OCI-LY1 (cell line): ENCODE measurements at regions not wholly inside any gene's neighbourhood (a gene's known extent, or its start where the extent isn't known, plus 50 kb on each side); places are given as distances from the start of the nearest gene placed in this dataset.

Experiments used
- H2AFZ ChIP-seq: fragments of 200-600 bp; sonication (generic), shearing (Covaris generic); 2 replicates; pipeline ENCODE4 v1.6.0; 2014; ENCODE audit warnings: antibody characterized with exemption, mild to moderate bottlenecking, low read length
- H3F3A ChIP-seq: fragments of 200-600 bp; sonication (generic), shearing (Covaris generic); 2 replicates; pipeline ENCODE4 v1.6.0; 2014; ENCODE audit warnings: mild to moderate bottlenecking, antibody characterized with exemption, low read length, moderate library complexity; ENCODE audit not compliant: insufficient read depth
- H3K27ac ChIP-seq: fragments of 200-600 bp; sonication (generic); 2 replicates; pipeline ENCODE4 v1.5.1; 2014; ENCODE audit warnings: low read length, mixed run types, mild to moderate bottlenecking, low read depth; ENCODE audit not compliant: poor library complexity, severe bottlenecking
- H3K27me3 ChIP-seq: fragments of 200-600 bp; sonication (generic); 2 replicates; pipeline ENCODE4 v1.6.0; 2014; ENCODE audit warnings: antibody characterized with exemption, mild to moderate bottlenecking, low read length, moderate library complexity; ENCODE audit not compliant: insufficient read depth
- H3K36me3 ChIP-seq: fragments of 200-600 bp; sonication (generic); 2 replicates; pipeline ENCODE4 v1.6.1; 2014; ENCODE audit warnings: mild to moderate bottlenecking, antibody characterized with exemption, low read length, moderate library complexity, mixed read lengths; ENCODE audit not compliant: insufficient read depth
- H3K4me1 ChIP-seq: fragments of 200-600 bp; sonication (generic); 2 replicates; pipeline ENCODE4 v1.5.1; 2014; ENCODE audit warnings: mild to moderate bottlenecking, low read length, moderate library complexity; ENCODE audit not compliant: insufficient read depth, severe bottlenecking
- H3K4me2 ChIP-seq: fragments of 200-600 bp; sonication (generic), shearing (Covaris generic); 2 replicates; pipeline ENCODE4 v1.6.1; 2014; ENCODE audit warnings: low read length
- H3K4me3 ChIP-seq: fragments of 200-600 bp; sonication (generic); 2 replicates; pipeline ENCODE4 v1.5.1; 2014; ENCODE audit warnings: low read length, low read depth, mild to moderate bottlenecking, mixed read lengths; ENCODE audit not compliant: poor library complexity, severe bottlenecking
- H3K79me2 ChIP-seq: fragments of 200-600 bp; shearing (Covaris generic); 2 replicates; pipeline ENCODE4 v1.6.1; 2016; ENCODE audit warnings: mixed run types, low read length, mixed read lengths; ENCODE audit not compliant: insufficient read depth
- H3K9ac ChIP-seq: fragments of 200-600 bp; sonication (generic), shearing (Covaris generic); 2 replicates; pipeline ENCODE4 v1.6.1; 2014; ENCODE audit warnings: mild to moderate bottlenecking, low read length, mixed read lengths
- H3K9me2 ChIP-seq: fragments of 200-600 bp; sonication (generic), shearing (Covaris generic); 2 replicates; pipeline ENCODE4 v1.6.1; 2014; ENCODE audit warnings: low read depth, mild to moderate bottlenecking, low read length, mixed read lengths
- H3K9me3 ChIP-seq: fragments of 200-600 bp; shearing (Covaris generic); 2 replicates; pipeline ENCODE4 v1.6.1; 2014; ENCODE audit warnings: low read length, mixed read lengths
- H4K20me1 ChIP-seq: fragments of 200-600 bp; sonication (generic), shearing (Covaris generic); 2 replicates; pipeline ENCODE4 v1.6.0; 2016; ENCODE audit warnings: mild to moderate bottlenecking, low read length; ENCODE audit not compliant: insufficient read depth
- CTCF ChIP-seq: fragments of 200-600 bp; sonication (generic), shearing (Covaris generic); IDR thresholded peaks from 2 replicates; pipeline ENCODE4 v1.5.1; 2017; ENCODE audit warnings: mild to moderate bottlenecking, antibody characterized with exemption, low read length, moderate library complexity, mixed read lengths
- EZH2 ChIP-seq: fragments of 200-600 bp; sonication (generic), shearing (Covaris generic); IDR thresholded peaks from 2 replicates; pipeline ENCODE4 v1.8.0; 2017; ENCODE audit warnings: borderline replicate concordance, mixed run types, mild to moderate bottlenecking, antibody characterized with exemption, low read length, moderate library complexity, mixed read lengths

GRCh38 chr9:113692256-113692655 is 183.9 kb upstream of the ZNF618 start:
- no peaks in the 10 kb centered on the region for H3K9me2 ChIP-seq
- no peaks in the 10 kb centered on the region for H3K9me3 ChIP-seq
- no peaks in the 10 kb centered on the region for H3K79me2 ChIP-seq

GRCh38 chr9:113694912-113695311 is 181.2 kb upstream of the ZNF618 start:
- H3K36me3 ChIP-seq, result no peaks in the 10 kb centered on the region
- TF ChIP-seq CTCF (no peak), EZH2 (no peak)
- no peaks in the 10 kb centered on the region for H3K4me1 ChIP-seq
- no peak overlapping the region for H3K4me2 ChIP-seq
- H3K9me2 ChIP-seq, result no peaks in the 10 kb centered on the region
- H3K79me2 ChIP-seq, result no peaks in the 10 kb centered on the region
- H3K9me3 ChIP-seq, result no peaks in the 10 kb centered on the region
- no peak overlapping the region for H2AFZ ChIP-seq
- H4K20me1 ChIP-seq, result no peaks in the 10 kb centered on the region
- H3K27ac ChIP-seq, result no peak overlapping the region
- no peaks in the 10 kb centered on the region for H3F3A ChIP-seq
- no peaks in the 10 kb centered on the region; the same call in 1 of the 2 replicates for H3K27me3 ChIP-seq
- no peak overlapping the region for H3K9ac ChIP-seq
- no peak overlapping the region for H3K4me3 ChIP-seq

More at GRCh38 chr9:113692256-113692655, 183.9 kb upstream of the ZNF618 start:
- Histone ChIP-seq H2AFZ (no peak overlapping the region), H3K9ac (no peak overlapping the region), H3K27ac (no peak overlapping the region), H4K20me1 (no peaks in the 10 kb centered on the region), H3K4me2 (no peak overlapping the region), H3K4me3 (no peak overlapping the region), H3F3A (no peaks in the 10 kb centered on the region), H3K27me3 (no peaks in the 10 kb centered on the region; the same call in 1 of the 2 replicates), H3K36me3 (no peaks in the 10 kb centered on the region), H3K4me1 (no peaks in the 10 kb centered on the region)
- no peak for TF ChIP-seq EZH2
- no peak for TF ChIP-seq CTCF

- Histone ChIP-seq H3K9me3 (no peaks in the 10 kb centered on the region), H4K20me1 (no peaks in the 10 kb centered on the region), H3K27me3 (no peaks in the 10 kb centered on the region; the same call in 1 of the 2 replicates), H3K4me3 (no peak overlapping the region), H3K27ac (no peak overlapping the region), H3K79me2 (no peaks in the 10 kb centered on the region), H3K4me2 (no peak overlapping the region), H2AFZ (no peak overlapping the region), H3K4me1 (no peaks in the 10 kb centered on the region), H3K9me2 (no peaks in the 10 kb centered on the region), H3F3A (no peaks in the 10 kb centered on the region), H3K36me3 (no peaks in the 10 kb centered on the region), H3K9ac (no peak overlapping the region)
- TF ChIP-seq EZH2, result no peak
- no peak for TF ChIP-seq CTCF
Measured at GRCh38 chr9:113695440-113695851, 180.7 kb upstream of the ZNF618 start.
